Lower leg skin (tissue), 4 donors: ENCODE measurements at regions not wholly inside any gene's neighbourhood (a gene's known extent, or its start where the extent isn't known, plus 50 kb on each side); places are given as distances from the start of the nearest gene placed in this dataset.

Experiments used
- DNase-seq, 2 donors: peaks; one replicate each; pipeline ENCODE4 v3.0.0-alpha.2; 2019; ENCODE audit warnings: low spot score in 2 of 2
- H3K4me3 ChIP-seq: fragments of 200-600 bp; sonication (generic); 2 replicates; pipeline ENCODE4 v1.5.1; 2017; ENCODE audit warnings: mild to moderate bottlenecking, low read depth; ENCODE audit not compliant: poor library complexity, severe bottlenecking
- POLR2A ChIP-seq, 2 donors: fragments of 450-650 bp; IDR thresholded peaks; one replicate each; pipeline ENCODE4 v1.6.1; 2016 to 2017; ENCODE audit warnings: antibody characterized with exemption in 2 of 2, mild to moderate bottlenecking in 1 of 2, moderate library complexity in 1 of 2
- WGBS, 2 donors: methylation state at CpG; one replicate each; pipeline ENCODE4 v1.1.5; 2018; 5-methylcytosine and 5-hydroxymethylcytosine counted together
- intact Hi-C: fragments of 100-400 bp; cut with DNase I; formaldehyde crosslinking; loops from one replicate; pipeline ENCODE4 v1.15.0; 2023; ENCODE audit warnings: low total_unique reads
- TF ChIP-seq, protein P1 (sequence below), 3 donors: fragments of 450-650 bp; IDR thresholded peaks; one replicate each; pipeline ENCODE4 v1.5.1; 2016; ENCODE audit warnings: antibody characterized with exemption in 3 of 3, mild to moderate bottlenecking in 3 of 3, moderate library complexity in 2 of 3

- intact Hi-C loops: no loop called here
- no peak for TF ChIP-seq POLR2A (IDR thresholded peaks at IDR 0.05)
- TF ChIP-seq, protein P1, sequence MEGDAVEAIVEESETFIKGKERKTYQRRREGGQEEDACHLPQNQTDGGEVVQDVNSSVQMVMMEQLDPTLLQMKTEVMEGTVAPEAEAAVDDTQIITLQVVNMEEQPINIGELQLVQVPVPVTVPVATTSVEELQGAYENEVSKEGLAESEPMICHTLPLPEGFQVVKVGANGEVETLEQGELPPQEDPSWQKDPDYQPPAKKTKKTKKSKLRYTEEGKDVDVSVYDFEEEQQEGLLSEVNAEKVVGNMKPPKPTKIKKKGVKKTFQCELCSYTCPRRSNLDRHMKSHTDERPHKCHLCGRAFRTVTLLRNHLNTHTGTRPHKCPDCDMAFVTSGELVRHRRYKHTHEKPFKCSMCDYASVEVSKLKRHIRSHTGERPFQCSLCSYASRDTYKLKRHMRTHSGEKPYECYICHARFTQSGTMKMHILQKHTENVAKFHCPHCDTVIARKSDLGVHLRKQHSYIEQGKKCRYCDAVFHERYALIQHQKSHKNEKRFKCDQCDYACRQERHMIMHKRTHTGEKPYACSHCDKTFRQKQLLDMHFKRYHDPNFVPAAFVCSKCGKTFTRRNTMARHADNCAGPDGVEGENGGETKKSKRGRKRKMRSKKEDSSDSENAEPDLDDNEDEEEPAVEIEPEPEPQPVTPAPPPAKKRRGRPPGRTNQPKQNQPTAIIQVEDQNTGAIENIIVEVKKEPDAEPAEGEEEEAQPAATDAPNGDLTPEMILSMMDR (IDR thresholded peaks at IDR 0.05): no peak
- no peak for DNase-seq
- no peak overlapping the region for H3K4me3 ChIP-seq
- 57 to 64% methylated on average over 1 of the region's 1 CpG for WGBS, 2 donors
Measured at GRCh38 chr2:155703917-155704316, 628.6 kb downstream of the NR4A2 start.

DNA sequence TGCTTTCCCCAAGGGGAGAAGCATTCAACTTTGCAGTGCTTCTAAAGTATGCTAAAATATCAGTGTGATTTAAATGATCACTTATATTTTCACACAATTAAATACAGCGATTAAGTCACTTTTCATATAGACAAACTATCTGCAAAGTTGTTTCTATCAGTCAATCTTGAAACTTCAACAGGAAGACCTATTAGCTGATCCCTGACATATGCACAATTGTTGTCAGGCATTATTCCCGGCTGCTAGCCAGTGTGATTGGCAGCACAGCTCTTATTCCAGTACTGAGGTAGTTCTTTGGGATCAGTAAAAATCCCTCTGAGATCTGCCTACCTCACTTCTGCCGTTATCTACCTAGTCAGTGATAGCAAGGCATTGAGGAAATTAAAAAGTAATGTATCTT is 629.5 kb downstream of the NR4A2 start:
- intact Hi-C loops: no loop called here
- 88 to 89% methylated on average over 3 of the region's 3 CpGs for WGBS, 2 donors
- no peak for DNase-seq
- TF ChIP-seq, protein P1 (IDR thresholded peaks at IDR 0.05): no peak
- no peak for TF ChIP-seq POLR2A (IDR thresholded peaks at IDR 0.05)
- no peak overlapping the region for H3K4me3 ChIP-seq

GRCh38 chr2:155701721-155702120 is 630.8 kb downstream of the NR4A2 start:
- no peak for DNase-seq
- intact Hi-C loops: no loop called here
- WGBS, 2 donors: 74 to 76% methylated on average over 1 of the region's 1 CpG
- H3K4me3 ChIP-seq: no peak overlapping the region
- TF ChIP-seq, protein P1 (IDR thresholded peaks at IDR 0.05): no peak
- no peak for TF ChIP-seq POLR2A (IDR thresholded peaks at IDR 0.05)

- WGBS, 2 donors: 64 to 69% methylated on average over 2 of the region's 2 CpGs
- DNase-seq: no peak
- TF ChIP-seq POLR2A (IDR thresholded peaks at IDR 0.05): no peak
- TF ChIP-seq, protein P1 (IDR thresholded peaks at IDR 0.05): no peak
- H3K4me3 ChIP-seq: no peak overlapping the region
- intact Hi-C loops: no loop called here
Measured at GRCh38 chr2:155696571-155696970, 636.0 kb downstream of the NR4A2 start.

DNA sequence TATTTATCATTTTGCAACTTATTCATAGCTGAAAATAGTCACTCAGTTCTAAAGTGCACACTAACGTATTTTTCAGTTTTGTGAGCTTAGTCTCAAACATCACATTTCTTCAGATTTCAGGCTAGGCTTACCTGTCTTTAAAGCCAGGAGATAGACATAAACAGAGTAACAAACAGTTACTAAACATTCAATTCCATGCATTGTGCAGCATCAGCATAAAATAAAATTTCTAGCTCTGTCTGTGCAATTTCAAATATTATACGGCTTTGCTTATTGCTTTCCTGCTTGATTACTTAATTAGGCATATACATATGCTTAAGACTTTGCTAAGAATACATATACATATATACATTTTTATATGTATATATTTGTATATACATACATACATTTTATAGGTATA is 637.0 kb downstream of the NR4A2 start:
- H3K4me3 ChIP-seq: no peak overlapping the region
- DNase-seq: no peak
- TF ChIP-seq, protein P1 (IDR thresholded peaks at IDR 0.05): no peak
- no peak for TF ChIP-seq POLR2A (IDR thresholded peaks at IDR 0.05)
- 81 to 84% methylated on average over 2 of the region's 2 CpGs for WGBS, 2 donors
- intact Hi-C loops: no loop called here

- TF ChIP-seq, protein P1 (IDR thresholded peaks at IDR 0.05): no peak
- TF ChIP-seq POLR2A (IDR thresholded peaks at IDR 0.05): no peak
- no peak for DNase-seq
Measured at GRCh38 chr2:155692856-155693255, 639.7 kb downstream of the NR4A2 start.

More at GRCh38 chr2:155692856-155693255, 639.7 kb downstream of the NR4A2 start:
- intact Hi-C loops: no loop called here
- H3K4me3 ChIP-seq: no peak overlapping the region
